ENCODE measurements at regions not wholly inside any gene's neighbourhood (a gene's known extent, or its start where the extent isn't known, plus 50 kb on each side); places are given as distances from the start of the nearest gene placed in this dataset.
A peak's percentile ranks its signal among the peaks of the same experiment; 100 is the strongest.
"Not testable (repeated sequence)": the region's sequence is repeated elsewhere in the genome, so short reads cannot be mapped to it uniquely, and the experiment has no call there.

DNA sequence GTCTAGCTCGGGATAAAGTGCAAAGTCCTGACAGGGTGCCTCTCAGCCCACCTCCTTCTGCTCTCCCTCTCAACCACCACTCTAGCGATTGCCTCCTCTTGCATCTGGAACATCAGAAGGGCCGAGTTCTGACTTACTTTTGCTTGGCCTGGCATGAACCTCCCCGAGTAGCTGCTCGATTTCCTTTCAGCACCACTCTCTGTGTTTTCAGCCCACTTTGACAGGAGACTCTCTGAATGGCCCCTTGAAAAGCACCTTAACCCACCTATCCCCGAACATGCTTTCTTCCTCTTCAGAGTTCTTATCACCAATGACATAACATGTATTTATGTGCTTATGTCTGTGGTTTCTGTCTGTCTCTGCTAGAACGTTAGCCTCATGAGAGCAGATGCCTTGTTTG lies 225.8 kb upstream of the RUNX1 start:
- no peak for DNase-seq

DNA sequence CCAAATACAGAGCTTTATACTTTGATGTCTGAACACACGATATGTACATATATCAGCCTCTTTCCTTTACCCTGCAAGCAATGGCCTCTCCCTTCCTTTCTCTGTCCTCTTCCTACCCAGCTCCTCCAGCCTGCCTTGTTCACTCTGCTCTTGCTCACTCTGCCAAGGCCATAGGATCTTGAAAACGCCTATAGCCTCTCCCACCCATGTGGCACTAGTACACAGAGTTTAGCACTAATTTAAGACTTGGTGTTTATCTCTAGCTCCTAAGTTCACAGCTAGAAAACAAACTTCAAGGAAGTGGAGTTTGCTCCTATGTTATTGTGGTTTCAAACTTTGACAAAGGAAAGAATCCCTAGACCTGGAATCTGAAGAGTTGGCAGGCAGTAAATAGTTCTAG lies 225.0 kb upstream of the RUNX1 start:
- no peak for DNase-seq

DNA sequence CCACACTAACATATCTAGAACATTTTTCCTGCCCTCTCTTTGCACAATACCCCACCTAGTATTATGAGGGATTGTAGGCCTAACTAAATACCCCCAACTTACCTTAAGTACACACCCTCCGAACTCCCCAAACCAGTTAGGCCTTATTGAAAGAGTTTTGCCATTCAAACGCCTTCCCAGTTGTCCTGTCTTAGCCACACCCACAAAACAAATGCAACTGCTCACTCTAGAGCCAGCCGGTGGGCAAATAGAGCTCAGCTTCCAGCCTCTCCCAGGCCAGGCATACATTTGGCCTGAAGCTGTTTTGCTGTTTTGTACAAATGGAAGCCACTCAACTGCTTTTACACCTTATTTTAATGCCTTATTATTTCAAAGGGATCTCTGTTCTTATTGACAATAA lies 224.2 kb upstream of the RUNX1 start:
- no peak for DNase-seq

DNA sequence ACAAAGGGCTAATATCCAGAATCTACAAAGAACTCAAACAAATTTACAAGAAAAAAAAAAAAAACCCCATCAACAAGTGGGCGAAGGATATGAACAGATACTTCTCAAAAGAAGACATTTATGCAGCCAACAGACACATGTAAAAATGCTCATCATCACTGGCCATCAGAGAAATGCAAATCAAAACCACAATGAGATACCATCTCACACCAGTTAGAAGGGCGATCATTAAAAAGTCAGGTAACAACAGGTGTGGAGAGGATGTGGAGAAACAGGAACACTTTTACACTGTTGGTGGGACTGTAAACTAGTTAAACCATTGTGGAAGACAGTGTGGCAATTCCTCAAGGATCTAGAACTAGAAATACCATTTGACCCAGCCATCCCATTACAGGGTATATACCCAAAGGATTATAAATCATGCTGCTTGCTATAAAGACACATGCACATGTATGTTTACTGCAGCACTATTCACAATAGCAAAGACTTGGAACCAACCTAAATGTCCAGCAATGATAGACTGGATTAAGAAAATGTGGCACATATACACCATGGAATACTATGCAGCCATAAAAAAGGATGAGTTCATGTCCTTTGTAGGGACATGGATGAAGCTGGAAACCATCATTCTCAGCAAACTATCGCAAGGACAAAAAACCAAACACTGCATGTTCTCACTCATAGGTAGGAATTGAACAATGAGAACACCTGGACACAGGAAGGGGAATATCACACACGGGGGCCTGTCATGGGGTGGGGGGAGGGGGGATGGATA lies 222.4 kb upstream of the RUNX1 start:
- DNase-seq: not testable (repeated sequence)

DNA sequence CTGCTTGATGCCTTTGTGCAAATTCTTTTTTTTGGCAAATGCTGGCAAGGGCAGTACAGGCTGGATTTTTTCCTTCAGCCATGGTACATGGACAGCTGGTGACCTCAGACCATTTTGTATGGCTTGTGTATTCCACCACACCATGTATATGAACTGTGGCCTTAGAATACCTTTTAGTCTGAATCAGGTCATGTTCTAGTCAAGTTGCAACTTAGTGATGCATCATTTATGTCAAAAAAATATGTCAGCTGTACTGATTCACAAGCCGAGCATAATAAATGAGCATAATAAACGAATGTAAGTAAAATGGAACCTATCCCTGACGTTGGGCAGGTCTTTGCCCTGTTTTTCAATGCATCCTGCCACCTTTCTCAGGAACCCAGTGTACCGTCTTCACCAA lies 219.7 kb upstream of the RUNX1 start:
- DNase-seq: no peak

DNA sequence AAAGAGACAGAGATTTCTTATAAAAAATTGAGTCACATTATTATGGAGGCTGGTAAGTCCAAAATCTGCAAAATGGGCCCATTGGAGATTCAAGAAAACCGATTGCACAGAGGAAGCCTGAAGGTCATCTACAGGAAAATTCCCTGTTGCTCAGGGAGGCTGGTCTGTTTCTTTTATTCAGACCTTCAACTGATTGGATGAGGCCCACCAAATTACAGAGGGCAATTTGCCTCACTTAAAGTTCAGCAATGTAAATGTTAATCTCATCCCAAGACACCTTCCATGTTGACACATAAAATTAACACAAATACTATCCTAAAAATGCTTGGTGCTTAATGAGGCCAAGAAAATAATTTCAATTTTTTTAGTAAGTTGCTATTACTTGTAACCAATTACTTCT lies 219.2 kb upstream of the RUNX1 start:
- DNase-seq: no peak

DNA sequence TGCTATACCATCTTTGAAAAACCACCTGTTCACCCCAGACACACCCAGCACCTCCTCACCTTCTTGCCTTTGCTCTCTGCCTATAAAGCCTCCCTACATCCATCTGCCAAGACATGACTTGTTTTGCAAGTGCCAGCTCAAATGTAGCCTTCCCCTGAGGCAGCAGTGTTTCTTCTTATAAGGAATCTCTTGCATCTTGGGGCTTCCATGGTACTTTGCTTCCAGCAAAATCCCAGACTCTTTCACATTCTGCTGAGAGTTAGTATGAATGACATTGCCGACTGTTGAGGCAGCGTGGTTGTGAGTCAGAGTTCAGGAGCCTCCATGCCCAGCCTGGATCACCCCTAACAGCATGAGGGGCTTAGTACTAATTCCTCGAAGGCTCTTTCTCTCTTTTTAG lies 217.4 kb upstream of the RUNX1 start:
- no peak for DNase-seq

DNA sequence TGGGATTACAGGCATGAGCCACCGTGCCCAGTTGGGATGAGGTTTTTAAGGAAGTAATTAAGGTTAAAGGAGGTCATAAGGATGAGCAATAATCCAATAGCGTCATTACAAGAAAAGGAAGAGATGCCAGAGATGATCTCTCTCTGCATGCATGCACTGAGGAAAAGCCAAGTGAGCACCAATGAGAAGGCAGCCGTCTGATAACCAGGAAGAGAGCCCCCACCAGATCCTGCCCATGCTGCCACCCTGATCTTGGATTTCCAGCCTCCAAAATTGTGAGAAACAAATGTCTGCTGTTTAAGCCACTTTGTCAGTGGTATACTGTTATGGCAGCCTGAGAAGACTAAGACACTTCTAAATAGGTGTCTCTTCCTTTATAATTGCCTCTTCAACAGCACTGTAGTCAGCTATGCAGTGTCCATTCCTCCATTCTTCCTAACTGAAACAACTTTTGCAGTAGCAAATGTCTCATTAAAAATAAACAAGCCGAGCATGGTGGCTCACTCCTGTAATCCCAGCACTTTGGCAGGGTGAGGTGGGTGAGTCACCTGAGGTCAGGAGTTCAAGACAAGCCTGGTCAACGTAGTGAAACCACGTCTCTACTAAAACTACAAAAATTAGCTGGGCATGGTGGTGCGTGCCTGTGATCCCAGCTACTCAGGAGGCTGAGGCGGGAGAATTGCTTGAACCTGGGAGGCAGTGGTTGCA lies 216.2 kb upstream of the RUNX1 start:
- DNase-seq: no peak

DNA sequence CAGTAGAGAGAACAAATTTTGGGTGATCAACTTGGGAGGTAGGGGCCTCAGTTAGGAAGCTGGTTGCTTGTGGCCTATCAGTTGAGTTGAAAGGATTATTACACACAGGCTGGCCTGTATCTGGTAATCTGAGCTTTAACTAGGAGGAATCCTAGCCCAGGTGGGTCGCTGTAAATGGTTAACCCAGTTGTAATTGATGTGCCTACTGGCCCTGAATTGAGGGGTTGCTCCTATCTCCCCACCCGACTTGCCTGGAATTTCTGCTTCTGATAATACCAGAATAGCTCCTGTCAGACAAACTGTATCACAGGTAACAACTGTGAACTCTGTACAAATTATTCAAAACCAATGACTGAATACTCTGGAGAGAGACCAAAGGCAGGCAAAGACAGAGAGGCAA lies 210.4 kb upstream of the RUNX1 start:
- DNase-seq: no peak

DNA sequence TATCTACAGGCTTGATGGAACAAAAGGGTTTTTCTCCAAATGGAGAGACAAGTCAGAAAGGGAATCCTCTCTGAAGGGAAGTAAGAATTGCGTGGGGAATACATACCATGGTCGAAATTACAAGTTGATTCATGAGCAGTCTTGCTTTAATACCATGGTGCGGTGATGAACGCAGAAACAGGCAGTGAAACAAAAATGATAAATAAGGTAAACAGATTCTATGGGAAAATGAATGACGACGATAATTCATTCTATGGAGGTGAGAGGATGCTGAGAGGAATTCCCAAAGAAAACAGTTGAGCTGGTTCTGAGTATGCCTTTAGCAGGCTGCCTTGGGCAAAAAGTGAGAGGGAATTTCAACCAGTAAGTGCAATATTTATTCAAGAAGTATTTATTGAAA lies 209.4 kb upstream of the RUNX1 start:
- no peak for DNase-seq

DNA sequence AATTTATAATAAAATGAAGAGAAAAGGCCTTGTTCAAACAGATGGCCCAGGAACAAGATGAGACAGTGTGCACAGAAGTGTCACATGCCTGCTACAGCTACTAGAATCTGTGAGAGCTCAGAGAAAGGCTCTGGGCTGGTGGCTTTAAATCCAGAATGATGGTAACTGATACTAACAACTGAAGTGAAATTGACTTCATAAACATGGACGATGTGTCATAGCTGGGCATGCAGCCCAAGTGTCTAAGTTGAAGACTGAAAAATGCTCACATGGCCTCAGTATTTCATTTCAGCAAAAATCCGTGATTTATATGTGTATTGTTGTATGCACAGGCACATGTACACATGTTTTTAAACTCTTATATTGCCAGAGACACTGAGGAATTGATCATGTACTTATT lies 208.3 kb upstream of the RUNX1 start:
- no peak for DNase-seq

DNA sequence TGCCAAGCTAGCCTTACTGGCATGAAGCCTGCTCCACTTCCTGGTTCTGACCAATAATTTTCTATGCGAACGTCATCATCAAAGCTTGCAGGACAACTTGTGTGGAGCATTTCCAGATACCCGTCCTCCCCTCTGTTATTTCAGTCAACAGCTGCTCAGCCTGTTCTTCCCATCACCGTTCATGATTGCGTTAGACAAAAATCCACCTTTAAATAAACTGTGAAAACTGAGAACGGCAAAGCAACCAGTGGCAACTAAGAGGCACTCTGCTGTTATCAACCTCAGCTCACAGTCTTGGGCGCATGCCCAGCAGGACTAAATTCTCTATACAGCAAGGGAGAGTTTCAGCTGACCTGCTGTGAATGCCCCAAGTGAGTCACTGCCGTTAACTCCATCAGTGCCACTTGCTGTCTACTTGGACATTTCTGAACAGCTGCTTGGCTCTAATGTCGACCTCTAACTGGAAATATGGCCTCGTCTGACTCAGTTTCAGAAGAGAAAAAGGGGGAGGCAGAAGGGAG lies 207.4 kb upstream of the RUNX1 start:
- peak; percentile 64 for DNase-seq

DNA sequence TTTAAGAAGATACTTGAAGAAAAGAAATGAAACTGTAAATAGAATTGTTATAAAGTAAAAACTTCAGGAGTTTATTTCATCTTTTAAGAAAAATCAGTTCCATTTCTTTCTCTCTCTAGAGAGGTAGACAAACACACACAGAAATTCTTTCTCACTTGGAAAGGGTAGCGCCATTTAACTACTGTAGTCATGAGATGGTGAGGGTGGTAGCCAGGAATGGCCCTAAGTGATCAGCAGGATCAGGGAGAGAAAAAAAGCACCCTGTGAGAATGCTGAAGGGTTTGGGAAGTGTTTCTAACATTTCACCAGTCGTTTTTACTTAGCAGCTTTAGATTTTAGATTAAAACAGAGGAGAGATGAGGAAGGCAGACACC lies 205.7 kb upstream of the RUNX1 start:
- no peak for DNase-seq

DNA sequence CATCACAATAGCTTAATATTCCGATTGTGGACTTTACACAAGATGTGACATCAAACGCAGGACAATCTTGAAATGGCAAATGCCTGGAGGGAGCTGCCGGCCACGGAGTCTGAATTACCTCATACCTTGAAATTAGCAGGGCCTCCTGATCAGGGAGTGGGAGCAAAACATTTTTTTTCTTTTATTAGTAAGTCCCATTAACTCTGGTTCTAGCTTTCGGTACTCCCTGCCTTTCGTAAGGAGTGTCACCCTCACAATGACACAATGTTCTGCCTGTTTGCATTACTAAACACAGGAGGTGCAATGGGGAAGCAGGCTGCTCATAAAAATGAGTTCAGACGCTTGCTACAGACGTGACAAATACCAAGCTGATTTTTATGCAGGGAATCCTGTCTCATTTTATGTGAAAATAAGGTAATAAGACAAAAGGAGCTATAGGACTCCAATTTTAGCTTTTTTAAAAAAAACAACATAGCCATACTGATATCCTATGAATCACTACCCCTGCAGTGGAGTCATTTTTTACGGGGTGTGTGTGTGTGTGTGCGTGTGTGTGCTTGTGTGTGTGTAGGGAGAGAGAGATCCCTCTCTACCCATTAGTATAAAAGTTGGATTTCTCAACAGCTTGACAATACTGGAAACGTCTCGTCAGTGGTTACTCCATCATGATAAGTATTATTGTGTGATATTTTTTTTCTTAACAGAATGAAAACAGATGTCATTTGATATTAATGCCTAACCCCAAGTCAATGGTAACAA lies 205.1 kb upstream of the RUNX1 start:
- DNase-seq: no peak

DNA sequence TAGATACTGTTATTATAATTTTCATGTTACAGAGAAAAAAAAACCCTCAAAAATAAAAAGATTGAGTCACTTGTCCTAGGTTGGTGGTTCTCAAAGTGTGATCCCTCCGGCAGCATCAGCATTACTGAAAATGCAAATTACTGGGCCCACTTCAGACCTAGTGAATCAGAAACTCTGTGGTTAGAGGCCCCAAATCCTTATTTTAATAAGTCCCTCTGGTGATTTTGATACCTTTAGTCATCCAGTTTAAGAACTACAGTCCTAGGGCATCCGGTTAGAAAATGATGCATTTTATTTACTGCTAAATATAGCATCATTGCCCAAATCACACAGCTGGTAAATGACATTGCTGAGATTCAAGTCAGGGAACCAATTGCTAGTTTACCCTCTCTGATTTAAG lies 203.7 kb upstream of the RUNX1 start:
- no peak for DNase-seq

DNA sequence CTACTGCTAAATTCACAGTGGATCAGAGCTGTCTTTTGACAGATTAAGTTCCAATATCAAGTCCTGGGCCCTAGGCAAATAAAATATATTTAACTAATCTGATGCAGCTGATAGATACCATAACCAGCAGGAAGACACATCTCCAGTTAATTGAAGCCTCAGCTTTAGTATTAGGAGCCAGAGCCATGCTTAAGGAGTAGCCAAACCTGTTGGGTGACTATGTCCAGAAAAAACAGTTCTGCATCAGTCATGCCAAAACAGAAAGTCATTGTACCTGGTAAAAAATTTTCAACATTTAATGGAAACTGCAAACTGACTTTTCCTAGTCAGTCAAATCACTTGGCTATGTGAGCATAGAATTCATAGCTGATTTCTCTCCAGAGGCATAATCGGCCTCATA lies 200.5 kb upstream of the RUNX1 start:
- no peak for DNase-seq

DNA sequence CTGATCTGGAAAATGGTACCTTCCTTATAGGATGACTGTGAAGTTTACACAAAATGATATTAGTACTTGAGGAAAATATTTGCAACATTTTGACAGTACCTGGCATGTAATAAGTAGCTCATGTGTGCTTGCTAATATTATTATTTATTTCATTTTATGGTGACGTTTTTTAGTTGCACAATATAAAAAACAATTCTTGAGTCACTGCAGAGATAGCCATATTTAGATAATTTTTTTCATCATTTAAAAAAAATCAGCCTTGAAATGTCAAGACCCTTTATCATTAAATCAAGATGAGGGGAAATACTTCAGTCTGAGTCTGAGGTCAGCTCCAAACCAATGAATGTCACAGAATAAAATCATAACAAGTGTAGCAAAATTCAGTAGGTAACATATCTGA lies 196.8 kb upstream of the RUNX1 start:
- no peak for DNase-seq

DNA sequence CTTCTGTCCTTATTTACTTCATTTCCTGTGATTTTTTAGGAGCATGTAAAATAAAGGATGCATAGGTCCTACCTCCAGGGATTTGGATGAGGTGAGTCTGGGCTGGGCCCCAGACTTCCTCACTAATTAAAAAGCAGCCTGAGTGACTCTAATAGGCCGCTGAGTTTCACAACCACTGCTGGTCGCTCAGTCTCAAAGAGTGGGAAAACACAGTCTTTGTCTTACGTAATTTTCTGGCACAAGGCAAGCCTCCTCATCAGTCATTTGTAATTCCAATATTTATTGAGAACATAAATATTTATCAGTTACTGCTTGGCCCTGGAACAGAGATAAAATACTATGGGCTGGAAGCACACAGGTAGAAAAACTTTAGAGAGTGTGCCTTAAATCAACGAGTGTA lies 195.4 kb upstream of the RUNX1 start:
- no peak for DNase-seq

DNA sequence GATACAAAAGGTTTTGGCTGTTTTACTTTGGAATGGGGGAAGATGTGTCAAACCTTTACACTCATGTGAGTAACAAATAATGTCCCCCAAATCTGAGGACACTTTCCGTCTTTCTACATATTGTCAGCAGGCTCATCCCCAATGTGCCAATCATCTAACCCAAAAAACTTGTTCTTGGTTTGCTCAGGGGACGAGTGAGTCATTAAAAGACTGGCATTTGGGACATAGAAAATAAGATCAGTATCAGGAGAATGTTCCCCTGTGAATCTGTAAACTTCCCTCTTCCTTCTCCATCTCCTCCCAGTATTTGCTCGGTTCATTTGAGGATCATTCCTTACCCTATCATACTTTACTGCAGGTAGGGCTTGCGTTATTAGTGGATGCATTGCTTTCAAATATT lies 194.1 kb upstream of the RUNX1 start:
- no peak for DNase-seq

DNA sequence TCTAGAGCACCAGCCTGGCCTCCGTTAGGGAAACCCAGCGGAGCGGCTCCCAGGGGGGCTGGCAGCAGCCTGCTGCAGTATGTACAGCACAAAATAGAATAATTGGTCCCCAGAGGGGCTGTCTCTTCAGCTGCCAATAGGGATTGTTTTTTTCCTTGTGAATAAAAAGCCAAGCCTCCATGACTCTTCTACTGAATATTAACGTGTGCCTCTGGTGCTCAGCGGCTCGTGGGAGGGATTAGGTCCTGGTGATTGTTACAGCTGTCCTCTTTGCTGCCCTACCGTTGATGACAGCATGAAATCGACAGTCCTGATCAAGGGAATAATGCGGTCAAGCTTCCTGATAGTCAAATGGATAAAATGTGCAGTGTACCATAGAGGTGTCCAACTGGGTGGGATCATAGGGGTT lies 190.7 kb upstream of the RUNX1 start:
- peak; percentile 94 for DNase-seq

DNA sequence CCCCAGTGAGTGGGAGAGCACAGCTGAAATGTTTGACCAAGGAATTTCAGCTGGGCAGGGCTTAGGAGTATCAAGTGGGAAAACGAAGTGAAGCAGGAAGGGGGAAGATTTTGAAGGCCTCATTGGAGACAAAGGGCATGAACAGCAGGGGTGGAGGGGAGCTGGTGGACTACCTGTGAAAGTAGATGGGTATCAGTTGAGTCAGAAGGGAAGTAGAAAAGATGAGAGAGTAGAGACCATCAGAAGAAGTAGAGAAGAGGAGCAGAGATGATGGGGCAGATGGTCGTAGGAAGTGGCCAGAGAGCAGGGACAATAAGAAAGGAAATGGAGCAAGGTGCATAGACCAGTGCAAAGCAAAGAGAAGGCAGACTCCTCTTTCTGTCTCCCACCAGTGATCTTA lies 189.0 kb upstream of the RUNX1 start:
- no peak for DNase-seq

DNA sequence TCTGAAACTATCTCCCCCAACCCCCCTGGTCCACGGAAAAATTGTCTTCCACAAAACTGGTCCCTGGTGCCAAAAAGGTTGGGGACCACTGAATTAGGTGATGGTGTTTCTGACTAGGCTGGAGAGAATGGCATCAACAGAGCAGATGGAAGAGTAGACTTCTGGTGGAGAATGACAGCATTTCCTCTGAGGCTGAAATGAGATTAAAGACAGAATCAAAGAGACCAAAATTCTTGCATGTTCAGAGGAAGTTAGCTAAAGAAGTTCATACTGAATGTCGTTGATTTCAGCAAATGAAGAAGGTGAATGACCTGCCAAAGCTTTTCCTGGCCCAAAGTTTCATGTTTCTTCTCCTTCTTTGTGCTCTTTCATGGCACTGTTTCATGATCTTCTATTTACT lies 188.2 kb upstream of the RUNX1 start:
- no peak for DNase-seq

DNA sequence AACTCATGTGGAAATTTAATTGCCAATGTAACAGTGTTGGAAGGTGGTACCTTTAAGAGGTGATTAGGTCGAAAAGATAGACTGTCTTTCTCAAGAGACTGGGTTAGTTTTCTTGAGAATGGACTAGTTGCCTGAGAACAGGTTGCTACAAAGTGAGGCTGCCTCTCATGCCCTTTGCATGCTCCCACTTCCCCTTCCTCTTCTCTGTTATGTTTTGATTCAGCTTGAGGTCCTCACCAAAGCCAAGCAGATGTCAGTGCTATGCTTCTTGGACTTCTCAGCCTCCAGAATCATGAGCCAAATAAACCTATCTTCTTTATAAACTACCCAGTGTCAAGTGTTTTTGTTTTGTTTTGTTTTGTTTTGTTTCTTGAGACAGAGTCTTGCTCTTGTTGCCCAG lies 187.0 kb upstream of the RUNX1 start:
- DNase-seq: no peak

DNA sequence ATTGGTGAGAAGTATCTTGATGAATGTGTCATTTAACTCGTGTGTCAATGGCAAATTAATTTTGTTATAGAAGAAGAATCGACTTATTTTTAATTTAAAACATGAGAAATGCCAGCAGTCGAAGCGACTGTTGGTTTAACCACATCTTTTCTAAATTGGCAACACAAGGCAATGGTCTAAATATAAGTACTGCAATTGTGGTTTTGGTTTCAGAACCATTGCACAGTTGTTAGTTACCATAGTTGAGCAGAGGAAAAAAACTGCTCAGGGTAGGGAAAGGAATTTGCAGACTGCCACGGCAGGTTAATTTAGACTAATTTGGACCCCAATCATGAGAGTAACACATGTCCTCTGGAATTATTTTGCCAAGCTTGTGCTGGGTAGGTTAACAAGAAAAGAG lies 185.6 kb upstream of the RUNX1 start:
- DNase-seq: no peak

All from COR-L47 (cell line).